ENCODE measurements at regions not wholly inside any gene's neighbourhood (a gene's known extent, or its start where the extent isn't known, plus 50 kb on each side); places are given as distances from the start of the nearest gene placed in this dataset.

GRCh38 chr20:22841846-22842245 is 193.3 kb upstream of the SSTR4 start:
- TF ChIP-seq YY1 (IDR thresholded peaks at IDR 0.05; ENCODE audit: insufficient read depth, insufficient read length) (no peak), ZNF274 (IDR thresholded peaks at IDR 0.05; ENCODE audit: low read depth, low read length) (no peak), SUZ12 (IDR thresholded peaks at IDR 0.05; ENCODE audit: extremely low read depth, insufficient read depth, insufficient read length) (no peak)
